Panc1 (cell line): ENCODE measurements at regions not wholly inside any gene's neighbourhood (a gene's known extent, or its start where the extent isn't known, plus 50 kb on each side); places are given as distances from the start of the nearest gene placed in this dataset.

Source experiments
- CTCF ChIP-seq: fragments of 450-650 bp; IDR thresholded peaks from 2 replicates; pipeline ENCODE4 v1.5.1; 2017; ENCODE audit warnings: mild to moderate bottlenecking
- POLR2AphosphoS5 ChIP-seq: IDR thresholded peaks from 2 replicates; pipeline ENCODE4 v1.6.1; 2012; ENCODE audit warnings: mild to moderate bottlenecking, low read depth, low read length, moderate library complexity
- SIN3A ChIP-seq: IDR thresholded peaks from 2 replicates; pipeline ENCODE4 v1.6.1; 2012; ENCODE audit warnings: low read depth, mild to moderate bottlenecking, low read length, moderate library complexity, borderline replicate concordance; ENCODE audit not compliant: insufficient read depth
- TF ChIP-seq, protein P1 (sequence below), 2 experiments: IDR thresholded peaks; 2 replicates each; pipeline ENCODE4 v1.6.1; 2011 to 2012; ENCODE audit warnings: low read depth in 2 of 2, control low read depth in 1 of 2, low read length in 1 of 2, mild to moderate bottlenecking in 1 of 2, moderate library complexity in 1 of 2; ENCODE audit not compliant: insufficient read depth in 1 of 2

DNA sequence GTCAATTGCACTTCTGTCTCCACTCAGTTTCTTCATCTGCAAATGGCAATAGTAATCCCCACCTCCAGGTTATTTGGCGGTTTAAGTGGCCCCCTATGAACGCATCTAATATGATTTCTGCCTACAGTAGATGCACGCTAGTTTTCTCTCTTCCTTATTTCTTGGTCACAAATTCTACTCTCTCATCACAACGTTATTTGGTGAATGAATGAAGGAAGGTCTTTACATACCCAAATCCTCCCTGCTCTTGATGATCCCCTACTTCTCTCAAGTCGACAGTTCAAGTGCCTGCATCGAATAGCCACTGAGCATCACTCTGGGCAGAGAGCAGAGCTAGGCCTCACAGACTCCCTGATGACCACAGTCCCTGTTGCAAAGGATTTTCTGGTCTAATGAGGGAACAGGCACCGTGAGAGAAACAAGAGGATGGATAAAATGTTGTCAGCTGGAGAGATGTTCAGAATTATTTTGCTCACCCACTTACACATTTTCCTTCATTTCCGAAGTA lies 181.2 kb upstream of the SMAD3 start:
- TF ChIP-seq, protein P1, sequence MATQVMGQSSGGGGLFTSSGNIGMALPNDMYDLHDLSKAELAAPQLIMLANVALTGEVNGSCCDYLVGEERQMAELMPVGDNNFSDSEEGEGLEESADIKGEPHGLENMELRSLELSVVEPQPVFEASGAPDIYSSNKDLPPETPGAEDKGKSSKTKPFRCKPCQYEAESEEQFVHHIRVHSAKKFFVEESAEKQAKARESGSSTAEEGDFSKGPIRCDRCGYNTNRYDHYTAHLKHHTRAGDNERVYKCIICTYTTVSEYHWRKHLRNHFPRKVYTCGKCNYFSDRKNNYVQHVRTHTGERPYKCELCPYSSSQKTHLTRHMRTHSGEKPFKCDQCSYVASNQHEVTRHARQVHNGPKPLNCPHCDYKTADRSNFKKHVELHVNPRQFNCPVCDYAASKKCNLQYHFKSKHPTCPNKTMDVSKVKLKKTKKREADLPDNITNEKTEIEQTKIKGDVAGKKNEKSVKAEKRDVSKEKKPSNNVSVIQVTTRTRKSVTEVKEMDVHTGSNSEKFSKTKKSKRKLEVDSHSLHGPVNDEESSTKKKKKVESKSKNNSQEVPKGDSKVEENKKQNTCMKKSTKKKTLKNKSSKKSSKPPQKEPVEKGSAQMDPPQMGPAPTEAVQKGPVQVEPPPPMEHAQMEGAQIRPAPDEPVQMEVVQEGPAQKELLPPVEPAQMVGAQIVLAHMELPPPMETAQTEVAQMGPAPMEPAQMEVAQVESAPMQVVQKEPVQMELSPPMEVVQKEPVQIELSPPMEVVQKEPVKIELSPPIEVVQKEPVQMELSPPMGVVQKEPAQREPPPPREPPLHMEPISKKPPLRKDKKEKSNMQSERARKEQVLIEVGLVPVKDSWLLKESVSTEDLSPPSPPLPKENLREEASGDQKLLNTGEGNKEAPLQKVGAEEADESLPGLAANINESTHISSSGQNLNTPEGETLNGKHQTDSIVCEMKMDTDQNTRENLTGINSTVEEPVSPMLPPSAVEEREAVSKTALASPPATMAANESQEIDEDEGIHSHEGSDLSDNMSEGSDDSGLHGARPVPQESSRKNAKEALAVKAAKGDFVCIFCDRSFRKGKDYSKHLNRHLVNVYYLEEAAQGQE (IDR thresholded peaks at IDR 0.05; ENCODE audit: insufficient read depth in 1 of 2, low read depth in 2 of 2, low read length in 1 of 2) = no peak
- TF ChIP-seq CTCF (no peak), POLR2AphosphoS5 (no peak), SIN3A (no peak)
